Endothelial cell of umbilical vein (primary cell): ENCODE measurements at regions not wholly inside any gene's neighbourhood (a gene's known extent, or its start where the extent isn't known, plus 50 kb on each side); places are given as distances from the start of the nearest gene placed in this dataset.

Source experiments
- BruUV-seq: library from RNA; stranded (reverse); fragments of 400-500 nt; replicated peaks from 2 replicates; lab custom pipeline; 2021; lab: Mats Ljungman, UMichigan
- CTCF ChIA-PET: fragments of 300-600, 350-600 bp; sonication (Branson Sonifier 250); formaldehyde crosslinking; loops from one replicate; lab custom pipeline; 2021; ENCODE audit warnings: antibody characterized with exemption, inconsistent platforms; lab: Charles Lee
- POLR2A ChIA-PET: fragments of 300-600, 350-600 bp; sonication (Branson Sonifier 250); formaldehyde crosslinking; loops from one replicate; lab custom pipeline; 2021; ENCODE audit warnings: antibody characterized with exemption, inconsistent platforms; lab: Charles Lee
- DNase-seq: peaks from one replicate; pipeline ENCODE4 v3.0.0-alpha.2; 2011; ENCODE audit warnings: low read depth, low spot score
- FAIRE-seq: peaks from 2 replicates; lab custom pipeline; 2011; peaks lifted over from hg19 to GRCh38; lab: Jason Lieb, UNC
- H2AFZ ChIP-seq: 2 replicates; pipeline ENCODE4 v1.6.0; 2012; ENCODE audit warnings: low read depth, low read length, control low read depth, inconsistent platforms
- H3K27ac ChIP-seq: 2 replicates; pipeline ENCODE4 v1.5.1; 2011; ENCODE audit warnings: low read depth, mild to moderate bottlenecking, control low read depth, low read length, moderate library complexity; ENCODE audit not compliant: insufficient read depth
- H3K27me3 ChIP-seq, 2 experiments: 2 replicates each; pipeline versions ENCODE4 v1.6.0 to v1.6.1; 2011; ENCODE audit warnings: low read length in 2 of 2, mixed read lengths in 1 of 2; ENCODE audit not compliant: control insufficient read depth in 2 of 2, insufficient read depth in 2 of 2
- H3K36me3 ChIP-seq, 2 experiments: 2 replicates in 1 of 2; 3 replicates in 1 of 2; pipeline ENCODE4 v1.5.1; 2011; ENCODE audit warnings: low read length in 2 of 2, mild to moderate bottlenecking in 1 of 2, moderate library complexity in 1 of 2; ENCODE audit not compliant: control insufficient read depth in 2 of 2, insufficient read depth in 2 of 2; ENCODE audit errors: extremely low read depth in 1 of 2
- H3K4me1 ChIP-seq: 3 replicates; pipeline ENCODE4 v1.5.1; 2011; ENCODE audit warnings: mild to moderate bottlenecking, low read length; ENCODE audit not compliant: control insufficient read depth, insufficient read depth; ENCODE audit errors: extremely low read depth
- H3K4me2 ChIP-seq: 2 replicates; pipeline ENCODE4 v1.6.1; 2011; ENCODE audit warnings: low read length, control low read depth, mixed read lengths; ENCODE audit not compliant: insufficient read depth
- H3K4me3 ChIP-seq, 3 experiments: fragments of 200-600 bp in 1 of 3; sonication (generic), shearing (Covaris generic) in 1 of 3; replicated peaks in 1 of 3; 2 replicates each; pipeline ENCODE4 v1.5.1; 2011 to 2016; ENCODE audit warnings: control low read depth in 3 of 3, low read length in 3 of 3, mild to moderate bottlenecking in 2 of 3, inconsistent platforms in 1 of 3, low read depth in 1 of 3, moderate library complexity in 1 of 3; ENCODE audit not compliant: insufficient read depth in 1 of 3
- H3K79me2 ChIP-seq: 2 replicates; pipeline ENCODE4 v1.6.0; 2012; ENCODE audit warnings: low read length, inconsistent platforms; ENCODE audit not compliant: control insufficient read depth, insufficient read depth
- H3K9ac ChIP-seq: replicated peaks from 2 replicates; pipeline ENCODE3; 2011; ENCODE audit warnings: low read length, control low read depth; ENCODE audit not compliant: insufficient read depth; ENCODE audit errors: extremely low read depth
- H3K9me1 ChIP-seq: replicated peaks from 3 replicates; pipeline ENCODE4 v1.6.0; 2011; ENCODE audit warnings: mild to moderate bottlenecking, low read length; ENCODE audit not compliant: control insufficient read depth, insufficient read depth; ENCODE audit errors: extremely low read depth
- H3K9me3 ChIP-seq: replicated peaks from 2 replicates; pipeline ENCODE4 v1.5.1; 2012; ENCODE audit warnings: low read length, inconsistent platforms; ENCODE audit not compliant: control insufficient read depth, insufficient read depth
- H4K20me1 ChIP-seq: replicated peaks from 2 replicates; pipeline ENCODE3; 2011; ENCODE audit warnings: mild to moderate bottlenecking, low read length; ENCODE audit not compliant: control insufficient read depth, insufficient read depth; ENCODE audit errors: extremely low read depth
- EZH2 ChIP-seq: IDR thresholded peaks from 2 replicates; pipeline ENCODE4 v1.6.1; 2012; ENCODE audit warnings: borderline replicate concordance, low read depth, mild to moderate bottlenecking, moderate library complexity, low read length, inconsistent platforms; ENCODE audit not compliant: severe bottlenecking
- FOS ChIP-seq: IDR thresholded peaks from 2 replicates; pipeline ENCODE4 v1.6.1; 2011; ENCODE audit warnings: mild to moderate bottlenecking, low read length, moderate library complexity, borderline replicate concordance; ENCODE audit not compliant: insufficient read depth
- GATA2 ChIP-seq: IDR thresholded peaks from 2 replicates; pipeline ENCODE4 v1.7.0; 2011; ENCODE audit warnings: low read depth, mild to moderate bottlenecking, moderate library complexity, mixed read lengths, low read length; ENCODE audit not compliant: insufficient read length, insufficient read depth
- JUN ChIP-seq: IDR thresholded peaks from 2 replicates; pipeline ENCODE4 v1.6.1; 2011; ENCODE audit warnings: borderline replicate concordance, low read depth; ENCODE audit not compliant: insufficient read length, insufficient read depth
- MAX ChIP-seq: IDR thresholded peaks from 2 replicates; pipeline ENCODE4 v1.6.1; 2011; ENCODE audit not compliant: insufficient read depth, insufficient read length
- MYC ChIP-seq: IDR thresholded peaks from one replicate; pipeline ENCODE4 v1.6.1; 2011; ENCODE audit warnings: mild to moderate bottlenecking, low read depth, low read length
- POLR2A ChIP-seq: IDR thresholded peaks from 2 replicates; pipeline ENCODE4 v1.6.1; 2012; ENCODE audit warnings: low read depth, mild to moderate bottlenecking, control low read depth, low read length
- POLR2AphosphoS5 ChIP-seq: IDR thresholded peaks from 2 replicates; pipeline ENCODE4 v1.6.1; 2012; ENCODE audit warnings: low read depth, mild to moderate bottlenecking, control low read depth, low read length, moderate library complexity; ENCODE audit not compliant: insufficient read depth
- dilution Hi-C: fragments of 300-500 bp; cut with MboI; formaldehyde crosslinking; loops from one replicate; pipeline ENCODE4 v1.15.0; 2019; ENCODE audit warnings: low sequenced_read_pairs; ENCODE audit not compliant: extremely low pct_ligation_motif_present
- intact Hi-C: fragments of 100-400 bp; cut with micrococcal nuclease; formaldehyde crosslinking; loops from one replicate; pipeline ENCODE4 v1.10.0; 2022
- TF ChIP-seq, protein P1 (sequence below), 2 donors: IDR thresholded peaks; 1 replicate in 1 of 2; 2 replicates in 1 of 2; pipeline ENCODE4 v1.5.1; 2011; ENCODE audit warnings: low read length in 2 of 2, mild to moderate bottlenecking in 2 of 2, moderate library complexity in 2 of 2, control low read depth in 1 of 2, inconsistent platforms in 1 of 2, low read depth in 1 of 2; ENCODE audit not compliant: insufficient read depth in 1 of 2; ENCODE audit errors: extremely low read depth in 1 of 2

GRCh38 chr6:126657561-126658175, 317.8 kb downstream of the CENPW start:
- H3K36me3 ChIP-seq: no peaks in the 10 kb centered on the region
- no peak overlapping the region for H3K4me2 ChIP-seq
- POLR2A ChIA-PET: no interaction called here
- H2AFZ ChIP-seq: peak overlapping the region; percentile 33
- H3K4me1 ChIP-seq: no peaks in the 10 kb centered on the region
- no TSS peak for BruUV-seq
- no peak overlapping the region for H3K9ac ChIP-seq
- no peak overlapping the region for H3K27ac ChIP-seq
- dilution Hi-C loops: no loop called here
- no peaks in the 10 kb centered on the region for H3K9me1 ChIP-seq
- no peak for TF ChIP-seq POLR2AphosphoS5
- TF ChIP-seq, protein P1, sequence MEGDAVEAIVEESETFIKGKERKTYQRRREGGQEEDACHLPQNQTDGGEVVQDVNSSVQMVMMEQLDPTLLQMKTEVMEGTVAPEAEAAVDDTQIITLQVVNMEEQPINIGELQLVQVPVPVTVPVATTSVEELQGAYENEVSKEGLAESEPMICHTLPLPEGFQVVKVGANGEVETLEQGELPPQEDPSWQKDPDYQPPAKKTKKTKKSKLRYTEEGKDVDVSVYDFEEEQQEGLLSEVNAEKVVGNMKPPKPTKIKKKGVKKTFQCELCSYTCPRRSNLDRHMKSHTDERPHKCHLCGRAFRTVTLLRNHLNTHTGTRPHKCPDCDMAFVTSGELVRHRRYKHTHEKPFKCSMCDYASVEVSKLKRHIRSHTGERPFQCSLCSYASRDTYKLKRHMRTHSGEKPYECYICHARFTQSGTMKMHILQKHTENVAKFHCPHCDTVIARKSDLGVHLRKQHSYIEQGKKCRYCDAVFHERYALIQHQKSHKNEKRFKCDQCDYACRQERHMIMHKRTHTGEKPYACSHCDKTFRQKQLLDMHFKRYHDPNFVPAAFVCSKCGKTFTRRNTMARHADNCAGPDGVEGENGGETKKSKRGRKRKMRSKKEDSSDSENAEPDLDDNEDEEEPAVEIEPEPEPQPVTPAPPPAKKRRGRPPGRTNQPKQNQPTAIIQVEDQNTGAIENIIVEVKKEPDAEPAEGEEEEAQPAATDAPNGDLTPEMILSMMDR (IDR thresholded peaks at IDR 0.05; ENCODE audit: extremely low read depth in 1 of 2, insufficient read depth in 1 of 2, low read depth in 1 of 2, low read length in 2 of 2): peak; percentile 36 to 41
- H3K27me3 ChIP-seq: no peaks in the 10 kb centered on the region
- no peaks in the 10 kb centered on the region for H3K79me2 ChIP-seq
- intact Hi-C loops: loop anchor here (1.0 to 2.0 kb wide), 6 partner anchors 297 to 661 kb away; partner anchors contain the start of gene CENPW
- CTCF ChIA-PET: interaction anchor here (0.7 to 3.9 kb wide), 27 partner anchors 8 to 881 kb away, joined by 3 to 56 read pairs (median 4); no protein-coding TSS in a partner anchor
- FAIRE-seq (peak; percentile 68), DNase-seq (peak; percentile 56)
- H3K9me3 ChIP-seq: peaks cover 1% of the 10 kb centered on the region
- no peaks in the 10 kb centered on the region for H4K20me1 ChIP-seq
- no peak overlapping the region for H3K4me3 ChIP-seq

DNA sequence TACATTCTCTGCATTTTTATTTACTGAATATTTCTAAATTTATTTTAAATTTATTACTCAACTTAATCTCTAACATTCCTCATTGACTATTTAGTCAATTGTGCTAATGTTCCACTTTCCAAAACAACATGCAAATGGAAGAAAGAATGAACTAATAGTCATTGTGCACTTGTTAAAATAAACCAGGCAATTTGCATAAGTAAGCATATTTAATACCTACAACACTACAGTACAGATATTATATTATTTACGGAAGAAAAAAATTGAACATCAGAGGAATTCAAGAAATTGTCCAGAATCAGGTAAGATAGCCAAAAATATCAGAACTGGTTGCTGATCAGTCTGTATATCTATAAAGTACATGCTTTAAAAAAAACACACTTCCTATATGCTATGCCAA, 320.5 kb downstream of the CENPW start:
- TF ChIP-seq MYC: no peak
- TF ChIP-seq EZH2: no peak
- TF ChIP-seq FOS: no peak
- TF ChIP-seq POLR2A: no peak
- no peak for TF ChIP-seq GATA2
- TF ChIP-seq, protein P1 (IDR thresholded peaks at IDR 0.05; ENCODE audit: extremely low read depth in 1 of 2, insufficient read depth in 1 of 2, low read depth in 1 of 2, low read length in 2 of 2): no peak
- TF ChIP-seq MAX: no peak
- TF ChIP-seq JUN: no peak
- no peak for TF ChIP-seq POLR2AphosphoS5
- no peaks in the 10 kb centered on the region for H3K4me1 ChIP-seq
- dilution Hi-C loops (no loop called here), intact Hi-C loops (loop anchor here (5.0 kb wide), 1 partner anchor 532 kb away; no protein-coding TSS in a partner anchor)
- H3K4me2 ChIP-seq: no peak overlapping the region
- H3K4me3 ChIP-seq: no peak overlapping the region
- H2AFZ ChIP-seq: no peak overlapping the region
- no peak overlapping the region for H3K27ac ChIP-seq
- no peaks in the 10 kb centered on the region for H3K27me3 ChIP-seq
- DNase-seq (no peak), FAIRE-seq (no peak)
- H3K9me3 ChIP-seq: no peaks in the 10 kb centered on the region
- H4K20me1 ChIP-seq: no peaks in the 10 kb centered on the region
- no peaks in the 10 kb centered on the region for H3K36me3 ChIP-seq
- no peaks in the 10 kb centered on the region for H3K79me2 ChIP-seq
- no peak overlapping the region for H3K9ac ChIP-seq
- CTCF ChIA-PET: interaction anchor here (1.1 kb wide), 1 partner anchor 14 kb away, joined by 3 read pairs; no protein-coding TSS in a partner anchor
- POLR2A ChIA-PET: no interaction called here
- no peaks in the 10 kb centered on the region for H3K9me1 ChIP-seq
- BruUV-seq: no TSS peak
